ENCODE measurements at regions not wholly inside any gene's neighbourhood (a gene's known extent, or its start where the extent isn't known, plus 50 kb on each side); places are given as distances from the start of the nearest gene placed in this dataset.

GRCh38 chr20:60959971-60960370, 292.1 kb upstream of the CDH4 start:
- DNase-seq (ENCODE audit: low spot score), result no peak

GRCh38 chr20:60960500-60960899, 291.6 kb upstream of the CDH4 start:
- DNase-seq (ENCODE audit: low spot score), result no peak

GRCh38 chr20:60961551-60961950, 290.5 kb upstream of the CDH4 start:
- no peak for DNase-seq (ENCODE audit: low spot score)

- no peak for DNase-seq (ENCODE audit: low spot score)
Observed at GRCh38 chr20:60962367-60963045, 289.6 kb upstream of the CDH4 start.

- DNase-seq (ENCODE audit: low spot score), result no peak
Observed at GRCh38 chr20:60963146-60963545, 288.9 kb upstream of the CDH4 start.

GRCh38 chr20:60964911-60965310, 287.1 kb upstream of the CDH4 start:
- DNase-seq (ENCODE audit: low spot score), result no peak

GRCh38 chr20:60966031-60966430, 286.0 kb upstream of the CDH4 start:
- DNase-seq (ENCODE audit: low spot score), result no peak

- no peak for DNase-seq (ENCODE audit: low spot score)
Observed at GRCh38 chr20:60966766-60967165, 285.3 kb upstream of the CDH4 start.

- no peak for DNase-seq (ENCODE audit: low spot score)
Observed at GRCh38 chr20:60967431-60968316, 284.4 kb upstream of the CDH4 start.

GRCh38 chr20:60968853-60969720, 283.0 kb upstream of the CDH4 start:
- DNase-seq (ENCODE audit: low spot score), result no peak

- DNase-seq (ENCODE audit: low spot score), result no peak
Observed at GRCh38 chr20:60970601-60971000, 281.5 kb upstream of the CDH4 start.

- DNase-seq (ENCODE audit: low spot score), result no peak
Observed at GRCh38 chr20:60974022-60974421, 278.0 kb upstream of the CDH4 start.

GRCh38 chr20:60974441-60974945, 277.6 kb upstream of the CDH4 start:
- no peak for DNase-seq (ENCODE audit: low spot score)

- no peak for DNase-seq (ENCODE audit: low spot score)
Observed at GRCh38 chr20:60976139-60976538, 275.9 kb upstream of the CDH4 start.

- DNase-seq (ENCODE audit: low spot score), result no peak
Observed at GRCh38 chr20:60976913-60977312, 275.1 kb upstream of the CDH4 start.

- no peak for DNase-seq (ENCODE audit: low spot score)
Observed at GRCh38 chr20:60977901-60978300, 274.2 kb upstream of the CDH4 start.

- DNase-seq (ENCODE audit: low spot score), result no peak
Observed at GRCh38 chr20:60984666-60985065, 267.4 kb upstream of the CDH4 start.

GRCh38 chr20:60986506-60987156, 265.4 kb upstream of the CDH4 start:
- DNase-seq (ENCODE audit: low spot score), result no peak

GRCh38 chr20:60990061-60990460, 262.0 kb upstream of the CDH4 start:
- no peak for DNase-seq (ENCODE audit: low spot score)

- no peak for DNase-seq (ENCODE audit: low spot score)
Observed at GRCh38 chr20:60990643-60991042, 261.4 kb upstream of the CDH4 start.

GRCh38 chr20:60993433-60994044, 258.5 kb upstream of the CDH4 start:
- DNase-seq (ENCODE audit: low spot score), result no peak

Data from ecto neural progenitor cell (in vitro differentiated cells).